RWPE2 (cell line): ENCODE measurements at regions not wholly inside any gene's neighbourhood (a gene's known extent, or its start where the extent isn't known, plus 50 kb on each side); places are given as distances from the start of the nearest gene placed in this dataset.
"Not testable (repeated sequence)": the region's sequence is repeated elsewhere in the genome, so short reads cannot be mapped to it uniquely, and the experiment has no call there.

ENCODE experiments used
- ATAC-seq: fragments of 200-7000 bp; cut with Tn5 transposase; 3 replicates; pipeline ENCODE4 v1.9.1; 2021; ENCODE audit warnings: low read depth
- DNase-seq: peaks from one replicate; pipeline ENCODE4 v3.0.0-alpha.2; 2020; ENCODE audit warnings: low spot score
- H3K27ac ChIP-seq: fragments of 450-650 bp; 2 replicates; pipeline ENCODE4 v1.5.1; 2017; ENCODE audit warnings: mild to moderate bottlenecking; ENCODE audit not compliant: poor library complexity, severe bottlenecking
- H3K27me3 ChIP-seq: fragments of 250-450 bp; sonication (Bioruptor Pico); 2 replicates; pipeline ENCODE4 v1.5.1; 2021; ENCODE audit warnings: mild to moderate bottlenecking, moderate library complexity; ENCODE audit not compliant: insufficient read depth, poor library complexity, severe bottlenecking
- H3K36me3 ChIP-seq: fragments of 250-450 bp; sonication (Bioruptor Pico); 2 replicates; pipeline ENCODE4 v1.5.1; 2020; ENCODE audit warnings: low read depth, mild to moderate bottlenecking, moderate library complexity
- H3K4me1 ChIP-seq: fragments of 250-450 bp; sonication (Bioruptor Pico); 2 replicates; pipeline ENCODE4 v1.5.1; 2021; ENCODE audit warnings: mild to moderate bottlenecking, moderate library complexity; ENCODE audit not compliant: insufficient read depth, poor library complexity, severe bottlenecking
- H3K4me3 ChIP-seq: fragments of 250-450 bp; sonication (Bioruptor Pico); 2 replicates; pipeline ENCODE4 v1.5.1; 2021; ENCODE audit warnings: mild to moderate bottlenecking, moderate library complexity; ENCODE audit not compliant: severe bottlenecking
- H3K9me3 ChIP-seq: fragments of 250-450 bp; sonication (Bioruptor Pico); 2 replicates; pipeline ENCODE4 v1.5.1; 2021; ENCODE audit warnings: mild to moderate bottlenecking, moderate library complexity; ENCODE audit not compliant: severe bottlenecking
- TF ChIP-seq, protein P1 (sequence below): fragments of 450-650 bp; IDR thresholded peaks from one replicate; pipeline ENCODE4 v1.5.1; 2017; ENCODE audit warnings: mild to moderate bottlenecking, moderate library complexity; ENCODE audit not compliant: poor library complexity, severe bottlenecking

DNA sequence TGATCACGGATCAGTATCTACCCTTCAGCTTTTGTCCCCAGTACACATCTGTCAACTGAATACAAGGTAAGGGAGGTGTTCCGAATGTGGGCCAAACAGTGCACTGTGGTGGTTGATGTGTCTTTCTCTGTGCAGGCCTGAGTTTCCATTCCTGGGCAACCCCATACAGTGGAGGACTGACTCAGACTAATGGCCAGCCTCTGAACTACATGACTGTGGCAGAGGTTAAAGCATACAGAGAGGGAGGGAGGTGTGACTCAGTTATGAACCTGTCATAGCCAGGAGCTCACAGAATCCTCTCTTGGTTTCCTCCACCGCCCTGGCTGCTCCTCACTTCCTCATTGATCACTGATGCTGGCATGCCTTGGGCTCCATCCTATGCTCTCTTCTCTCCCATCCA lies 136.4 kb upstream of the TAS2R1 start:
- ATAC-seq = peak; percentile 70
- Histone ChIP-seq H3K9me3 (no peaks in the 10 kb centered on the region), H3K27ac (no peak overlapping the region), H3K4me3 (no peak overlapping the region), H3K36me3 (no peaks in the 10 kb centered on the region), H3K4me1 (no peaks in the 10 kb centered on the region), H3K27me3 (peaks cover 27% of the 10 kb centered on the region)
- DNase-seq = no peak
- TF ChIP-seq, protein P1, sequence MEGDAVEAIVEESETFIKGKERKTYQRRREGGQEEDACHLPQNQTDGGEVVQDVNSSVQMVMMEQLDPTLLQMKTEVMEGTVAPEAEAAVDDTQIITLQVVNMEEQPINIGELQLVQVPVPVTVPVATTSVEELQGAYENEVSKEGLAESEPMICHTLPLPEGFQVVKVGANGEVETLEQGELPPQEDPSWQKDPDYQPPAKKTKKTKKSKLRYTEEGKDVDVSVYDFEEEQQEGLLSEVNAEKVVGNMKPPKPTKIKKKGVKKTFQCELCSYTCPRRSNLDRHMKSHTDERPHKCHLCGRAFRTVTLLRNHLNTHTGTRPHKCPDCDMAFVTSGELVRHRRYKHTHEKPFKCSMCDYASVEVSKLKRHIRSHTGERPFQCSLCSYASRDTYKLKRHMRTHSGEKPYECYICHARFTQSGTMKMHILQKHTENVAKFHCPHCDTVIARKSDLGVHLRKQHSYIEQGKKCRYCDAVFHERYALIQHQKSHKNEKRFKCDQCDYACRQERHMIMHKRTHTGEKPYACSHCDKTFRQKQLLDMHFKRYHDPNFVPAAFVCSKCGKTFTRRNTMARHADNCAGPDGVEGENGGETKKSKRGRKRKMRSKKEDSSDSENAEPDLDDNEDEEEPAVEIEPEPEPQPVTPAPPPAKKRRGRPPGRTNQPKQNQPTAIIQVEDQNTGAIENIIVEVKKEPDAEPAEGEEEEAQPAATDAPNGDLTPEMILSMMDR = no peak

DNA sequence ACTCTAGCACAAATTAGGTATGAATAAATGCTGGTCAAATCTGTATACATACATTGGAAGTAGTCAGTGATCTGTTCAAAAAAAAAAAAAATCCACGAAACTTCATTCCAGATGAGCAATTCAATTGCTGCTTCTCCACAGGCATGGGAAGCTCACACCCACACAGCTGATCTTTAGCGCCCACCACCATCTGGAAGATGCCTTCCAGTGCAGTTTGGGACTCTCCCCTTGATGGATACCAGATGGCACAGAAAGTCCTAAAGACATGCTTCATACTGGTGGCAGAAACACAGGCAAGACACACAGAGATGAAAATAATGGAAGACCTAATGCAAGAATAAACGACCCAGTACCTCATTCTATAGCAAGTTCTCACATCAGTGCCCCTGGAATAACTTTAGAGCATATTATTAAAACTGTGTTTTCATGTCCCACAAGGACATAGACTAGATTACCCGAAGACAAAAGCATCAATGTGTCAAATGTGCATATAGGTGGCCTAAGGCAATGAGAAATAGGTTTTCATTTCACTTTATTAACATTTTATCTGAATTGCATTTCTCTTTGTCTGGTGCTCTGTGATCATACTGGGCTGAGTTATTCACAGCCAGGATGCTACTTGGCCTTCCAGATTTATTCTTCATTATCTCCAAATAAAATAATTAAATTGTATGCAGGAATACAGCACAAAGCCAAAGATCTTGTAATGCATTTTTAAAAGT lies 135.4 kb upstream of the TAS2R1 start:
- no peaks in the 10 kb centered on the region for H3K9me3 ChIP-seq
- no peak for DNase-seq
- no peaks in the 10 kb centered on the region for H3K4me1 ChIP-seq
- no peak overlapping the region for H3K4me3 ChIP-seq
- H3K27me3 ChIP-seq = peaks cover 25% of the 10 kb centered on the region
- no peak overlapping the region for H3K27ac ChIP-seq
- no peaks in the 10 kb centered on the region for H3K36me3 ChIP-seq
- ATAC-seq = no peak
- TF ChIP-seq, protein P1 = no peak

DNA sequence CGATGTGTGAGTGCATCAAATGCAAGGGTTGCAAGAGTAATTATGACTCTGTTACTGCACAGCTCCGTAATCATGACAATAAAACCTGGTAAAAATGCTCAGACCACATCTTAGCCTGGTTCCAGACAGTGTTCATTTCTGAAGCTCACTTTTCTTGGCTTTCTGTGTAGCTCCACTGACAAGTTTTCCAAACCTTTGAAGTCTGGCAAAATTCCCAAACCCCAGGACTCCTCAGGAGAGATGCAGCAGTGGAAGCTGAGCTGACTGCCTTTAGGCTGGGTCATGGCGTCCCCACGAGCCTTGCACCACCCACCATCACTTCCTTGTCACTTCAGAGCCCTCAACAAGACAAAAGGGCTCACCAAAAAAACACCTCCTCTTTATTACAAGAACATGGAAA lies 131.6 kb upstream of the TAS2R1 start:
- Histone ChIP-seq H3K27ac (no peak overlapping the region), H3K4me1 (no peaks in the 10 kb centered on the region), H3K9me3 (no peaks in the 10 kb centered on the region), H3K36me3 (no peaks in the 10 kb centered on the region), H3K4me3 (no peak overlapping the region), H3K27me3 (peaks cover 26% of the 10 kb centered on the region)
- TF ChIP-seq, protein P1 = no peak
- ATAC-seq (no peak), DNase-seq (no peak)

DNA sequence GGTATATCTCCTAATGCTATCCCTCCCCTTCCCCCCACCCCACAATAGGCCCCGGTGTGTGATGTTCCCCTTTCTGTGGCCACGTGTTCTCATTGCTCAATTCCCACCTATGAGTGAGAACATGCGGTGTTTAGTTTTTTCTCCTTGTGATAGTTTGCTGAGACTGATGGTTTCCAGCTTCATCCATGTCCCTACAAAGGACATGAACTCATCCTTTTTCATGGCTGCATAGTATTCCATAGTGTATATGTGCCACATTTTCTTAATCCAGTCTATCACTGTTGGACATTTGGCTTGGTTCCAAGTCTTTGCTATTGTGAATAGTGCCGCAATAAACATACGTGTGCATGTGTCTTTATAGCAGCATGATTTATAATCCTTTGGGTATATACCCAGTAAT lies 122.5 kb upstream of the TAS2R1 start:
- not testable (repeated sequence) for H3K27ac ChIP-seq, H3K27me3 ChIP-seq, H3K4me3 ChIP-seq, ATAC-seq, H3K4me1 ChIP-seq, H3K36me3 ChIP-seq, DNase-seq, H3K9me3 ChIP-seq

DNA sequence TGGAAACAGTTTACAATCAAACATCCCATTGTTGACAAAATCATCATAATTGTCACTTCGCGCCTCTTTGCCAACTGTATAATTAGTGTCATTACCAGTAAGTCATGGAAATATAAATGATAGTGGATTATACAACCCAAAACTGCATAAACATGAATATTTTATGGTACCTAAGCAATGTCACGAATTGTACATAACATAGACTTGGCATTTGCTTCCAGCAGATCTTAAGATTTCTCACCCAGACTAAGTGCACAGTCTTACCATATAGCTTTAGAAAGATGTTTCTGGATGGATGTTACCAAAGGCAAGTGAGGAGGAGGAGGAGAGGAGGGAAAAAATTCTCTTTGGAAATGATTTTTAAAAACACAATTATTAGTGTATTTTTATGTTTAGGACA lies 113.4 kb upstream of the TAS2R1 start:
- H3K27ac ChIP-seq = no peak overlapping the region
- H3K4me3 ChIP-seq = no peak overlapping the region
- TF ChIP-seq, protein P1 = no peak
- ATAC-seq (no peak), DNase-seq (no peak)
- H3K27me3 ChIP-seq = peaks cover 20% of the 10 kb centered on the region
- H3K36me3 ChIP-seq = no peaks in the 10 kb centered on the region
- no peaks in the 10 kb centered on the region for H3K4me1 ChIP-seq
- H3K9me3 ChIP-seq = no peaks in the 10 kb centered on the region
